Kidney epithelial cell (primary cell): ENCODE measurements at regions not wholly inside any gene's neighbourhood (a gene's known extent, or its start where the extent isn't known, plus 50 kb on each side); places are given as distances from the start of the nearest gene placed in this dataset.

ENCODE experiments used
- DNase-seq: peaks from one replicate; pipeline ENCODE4 v3.0.0-alpha.2; 2010; ENCODE audit warnings: low read depth
- H3K27me3 ChIP-seq: 2 replicates; pipeline ENCODE4 v1.6.0; 2011; ENCODE audit warnings: low read length; ENCODE audit not compliant: control insufficient read depth, insufficient read depth
- H3K36me3 ChIP-seq: 2 replicates; pipeline ENCODE4 v1.5.1; 2011; ENCODE audit warnings: low read length; ENCODE audit not compliant: control insufficient read depth, insufficient read depth
- H3K4me3 ChIP-seq: 2 replicates; pipeline ENCODE4 v1.5.1; 2011; ENCODE audit warnings: low read depth, mild to moderate bottlenecking, control low read depth, low read length
- TF ChIP-seq, protein P1 (sequence below): IDR thresholded peaks from 2 replicates; pipeline ENCODE4 v1.5.1; 2011; ENCODE audit warnings: mild to moderate bottlenecking, moderate library complexity, low read length, control low read depth, inconsistent platforms; ENCODE audit not compliant: insufficient read depth, poor library complexity, severe bottlenecking

DNA sequence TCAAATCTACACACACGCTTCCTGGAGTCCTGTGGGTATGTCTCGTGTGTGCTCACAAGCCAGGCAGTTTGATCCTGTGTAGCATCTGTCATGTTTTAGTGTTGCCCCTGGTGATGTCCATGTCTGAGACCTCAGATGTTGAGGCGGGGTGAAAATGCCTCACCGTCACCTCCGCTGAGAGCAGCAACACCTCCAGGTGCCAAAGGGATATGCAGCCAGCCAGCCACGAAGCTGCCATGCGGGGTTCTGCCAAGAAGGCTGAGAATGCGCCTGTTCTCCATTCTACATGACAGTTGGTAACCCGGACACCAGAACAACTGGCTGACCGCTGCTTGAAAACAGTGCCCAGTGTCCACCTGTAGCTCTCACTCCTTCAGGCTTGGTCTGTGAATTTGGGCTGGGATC is 253.8 kb downstream of the TLE3 start:
- no peak for DNase-seq
- Histone ChIP-seq H3K4me3 (no peak overlapping the region), H3K27me3 (peaks cover 7% of the 10 kb centered on the region), H3K36me3 (no peaks in the 10 kb centered on the region)
- TF ChIP-seq, protein P1, sequence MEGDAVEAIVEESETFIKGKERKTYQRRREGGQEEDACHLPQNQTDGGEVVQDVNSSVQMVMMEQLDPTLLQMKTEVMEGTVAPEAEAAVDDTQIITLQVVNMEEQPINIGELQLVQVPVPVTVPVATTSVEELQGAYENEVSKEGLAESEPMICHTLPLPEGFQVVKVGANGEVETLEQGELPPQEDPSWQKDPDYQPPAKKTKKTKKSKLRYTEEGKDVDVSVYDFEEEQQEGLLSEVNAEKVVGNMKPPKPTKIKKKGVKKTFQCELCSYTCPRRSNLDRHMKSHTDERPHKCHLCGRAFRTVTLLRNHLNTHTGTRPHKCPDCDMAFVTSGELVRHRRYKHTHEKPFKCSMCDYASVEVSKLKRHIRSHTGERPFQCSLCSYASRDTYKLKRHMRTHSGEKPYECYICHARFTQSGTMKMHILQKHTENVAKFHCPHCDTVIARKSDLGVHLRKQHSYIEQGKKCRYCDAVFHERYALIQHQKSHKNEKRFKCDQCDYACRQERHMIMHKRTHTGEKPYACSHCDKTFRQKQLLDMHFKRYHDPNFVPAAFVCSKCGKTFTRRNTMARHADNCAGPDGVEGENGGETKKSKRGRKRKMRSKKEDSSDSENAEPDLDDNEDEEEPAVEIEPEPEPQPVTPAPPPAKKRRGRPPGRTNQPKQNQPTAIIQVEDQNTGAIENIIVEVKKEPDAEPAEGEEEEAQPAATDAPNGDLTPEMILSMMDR, result no peak

DNA sequence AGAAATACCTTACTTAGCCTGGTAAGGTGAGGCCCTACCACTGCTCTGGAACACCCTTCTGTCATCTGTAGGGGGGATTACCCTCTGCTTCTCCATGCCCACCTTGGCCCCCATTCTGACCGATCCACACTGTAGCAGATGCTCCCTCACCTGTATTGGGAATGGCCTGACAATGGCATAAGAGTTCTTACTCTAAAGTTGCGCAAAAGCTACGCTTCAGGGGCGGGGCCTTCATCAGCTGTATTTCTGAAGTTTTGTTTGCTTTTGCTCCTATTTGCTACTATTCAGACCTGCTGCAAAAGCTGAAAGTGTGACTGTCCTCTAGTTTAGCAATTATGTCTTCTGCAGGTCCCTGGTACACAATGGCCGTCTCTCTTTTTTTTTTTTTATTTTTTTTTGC is 252.6 kb downstream of the TLE3 start:
- no peak overlapping the region for H3K4me3 ChIP-seq
- peaks cover 5% of the 10 kb centered on the region for H3K27me3 ChIP-seq
- TF ChIP-seq, protein P1, result no peak
- no peak for DNase-seq
- no peaks in the 10 kb centered on the region for H3K36me3 ChIP-seq

DNA sequence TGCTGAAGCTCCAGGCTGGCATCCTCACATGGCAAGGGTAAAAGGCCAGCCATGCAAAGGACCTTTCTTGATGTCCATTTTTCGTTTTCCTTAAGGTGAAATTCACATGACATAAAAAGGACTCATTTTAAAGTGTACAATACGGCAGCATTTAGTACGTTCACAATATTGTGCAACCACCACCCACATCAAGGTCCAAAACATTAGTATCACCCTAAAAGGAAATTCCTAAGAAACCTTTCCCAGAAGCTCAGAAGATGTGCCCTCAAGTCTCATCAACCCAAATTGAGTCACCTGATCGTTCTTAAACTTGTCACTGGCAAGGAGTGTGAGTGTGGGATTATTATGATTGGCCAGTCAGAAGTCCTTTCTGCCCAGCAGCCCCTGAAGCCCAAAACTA is 250.1 kb downstream of the TLE3 start:
- no peak for DNase-seq
- peaks cover 2% of the 10 kb centered on the region for H3K27me3 ChIP-seq
- H3K36me3 ChIP-seq, result no peaks in the 10 kb centered on the region
- TF ChIP-seq, protein P1, result no peak
- H3K4me3 ChIP-seq, result no peak overlapping the region

DNA sequence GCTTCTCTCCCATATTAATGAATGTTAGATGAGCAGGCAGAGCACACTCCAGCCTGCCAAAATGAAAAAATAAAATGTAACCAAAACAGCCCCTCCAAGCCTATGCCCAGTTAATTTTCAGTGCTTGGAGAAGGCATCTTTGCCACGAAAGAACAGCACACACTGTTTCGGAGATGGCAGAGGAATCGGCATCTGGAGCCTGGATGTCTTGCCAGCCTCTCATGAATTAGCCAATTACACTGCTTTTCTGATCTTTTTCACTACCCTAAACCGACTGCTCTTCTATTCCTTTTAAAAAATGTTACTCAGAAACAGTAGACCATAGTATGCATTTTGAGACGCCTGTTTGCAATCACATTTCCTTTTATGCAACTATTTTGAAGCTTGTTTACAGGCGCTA is 249.6 kb downstream of the TLE3 start:
- Histone ChIP-seq H3K36me3 (no peaks in the 10 kb centered on the region), H3K27me3 (peaks cover 2% of the 10 kb centered on the region), H3K4me3 (no peak overlapping the region)
- DNase-seq, result no peak
- TF ChIP-seq, protein P1, result no peak

DNA sequence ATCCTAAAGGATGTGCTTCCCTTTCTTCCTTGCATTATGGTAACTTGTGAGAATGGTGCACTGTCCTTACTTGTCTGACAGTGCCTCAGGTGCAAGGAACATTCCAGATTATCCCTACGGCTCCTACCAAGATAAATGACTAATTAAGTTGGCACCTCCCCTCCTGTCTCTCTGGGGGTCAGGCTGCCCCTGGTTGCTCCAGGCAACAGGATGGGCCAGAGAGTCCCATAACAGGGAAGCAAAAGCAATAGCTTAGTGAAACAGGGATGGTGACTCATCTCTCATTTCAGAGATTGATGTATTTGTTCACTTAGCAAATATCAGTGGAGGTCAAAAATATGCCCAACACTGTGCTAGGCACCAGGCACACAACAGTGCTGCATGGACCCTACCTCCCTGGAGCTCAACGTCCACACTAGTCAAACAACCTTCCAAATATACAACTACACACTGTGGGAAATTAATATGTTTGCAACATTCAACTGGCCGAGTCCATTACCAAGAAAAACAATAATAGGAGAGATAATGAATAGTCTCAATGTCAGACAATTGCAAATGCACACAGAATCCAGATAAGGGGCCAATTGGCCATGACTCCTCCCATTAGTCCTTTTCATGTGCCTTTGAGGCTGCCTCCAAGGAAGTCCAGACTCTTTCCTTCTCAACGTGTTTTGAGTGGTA is 249.0 kb downstream of the TLE3 start:
- no peak overlapping the region for H3K4me3 ChIP-seq
- H3K27me3 ChIP-seq, result peaks cover 2% of the 10 kb centered on the region
- TF ChIP-seq, protein P1, result no peak
- no peak for DNase-seq
- H3K36me3 ChIP-seq, result no peaks in the 10 kb centered on the region

DNA sequence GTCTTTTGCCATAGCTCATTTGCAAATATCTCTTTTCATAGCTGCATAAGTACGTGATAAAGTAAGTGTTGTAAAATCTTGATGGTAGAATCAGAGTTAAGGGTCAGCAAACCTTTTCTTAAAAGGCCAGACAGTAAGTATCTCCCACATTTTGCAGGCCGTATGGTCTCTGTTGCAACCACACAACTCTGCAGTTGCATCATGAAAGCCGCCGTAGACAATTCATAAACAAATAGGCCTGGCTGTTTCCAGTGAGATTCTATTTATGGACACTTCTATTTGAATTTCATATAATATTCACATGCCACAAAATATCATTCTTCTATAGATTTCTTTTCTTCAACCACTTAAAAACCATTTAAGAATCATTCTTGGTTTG is 248.5 kb downstream of the TLE3 start:
- no peak for DNase-seq
- Histone ChIP-seq H3K36me3 (no peaks in the 10 kb centered on the region), H3K4me3 (no peak overlapping the region), H3K27me3 (no peaks in the 10 kb centered on the region)
- TF ChIP-seq, protein P1, result no peak
